ENCODE measurements at regions not wholly inside any gene's neighbourhood (a gene's known extent, or its start where the extent isn't known, plus 50 kb on each side); places are given as distances from the start of the nearest gene placed in this dataset.

DNA sequence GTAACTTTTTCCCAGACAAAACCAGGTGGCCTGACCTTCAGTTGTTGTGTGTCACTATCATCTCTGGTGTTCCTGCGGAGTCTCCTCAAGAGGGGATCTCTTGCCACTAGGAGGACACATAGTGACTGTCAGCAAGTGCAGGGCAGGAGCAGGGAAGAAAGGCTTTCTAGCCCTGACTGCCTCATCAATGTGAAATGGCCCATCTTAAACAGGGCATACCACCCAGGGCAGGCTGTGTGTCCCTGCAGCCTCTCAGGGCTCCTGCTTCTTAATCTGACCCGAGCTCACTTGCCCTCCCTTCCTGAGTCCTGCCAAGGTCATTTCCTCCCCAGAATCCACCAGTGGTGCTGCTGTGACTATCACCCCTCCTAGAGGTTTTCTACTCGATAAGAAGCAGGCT lies 57.4 kb upstream of the SIMC1 start:
- Histone ChIP-seq H3K4me3 (no peak overlapping the region), H2AFZ (no peak overlapping the region), H3F3A (ENCODE audit: insufficient read depth) (no peaks in the 10 kb centered on the region), H3K4me2 (ENCODE audit: unreplicated experiment) (no peak overlapping the region), H3K36me3 (ENCODE audit: low read depth) (no peaks in the 10 kb centered on the region), H3K9me3 (ENCODE audit: low read depth) (no peaks in the 10 kb centered on the region), H4K20me1 (ENCODE audit: insufficient read depth) (no peaks in the 10 kb centered on the region), H3K79me2 (ENCODE audit: insufficient read depth) (no peaks in the 10 kb centered on the region), H3K4me1 (ENCODE audit: insufficient read depth) (peaks cover 8% of the 10 kb centered on the region; the same call in 1 of the 2 replicates), H3K27me3 (replicated peaks; ENCODE audit: insufficient read depth) (peaks cover 38% of the 10 kb centered on the region), H3K9ac (no peak overlapping the region), H3K27ac (no peak overlapping the region), H3K9me2 (ENCODE audit: insufficient read depth) (no peaks in the 10 kb centered on the region)
- WGBS, 2 experiments (ENCODE audit: low coverage in 1 of 2, low lambda C conversion rate in 2 of 2, missing lambda C conversion rate in 2 of 2) = 10 to 22% methylated on average over 3 of the region's 3 CpGs
- in situ Hi-C loops (cut with MboI) = no loop called here
- TF ChIP-seq EZH2 (IDR thresholded peaks at IDR 0.05; ENCODE audit: insufficient read depth, poor library complexity, severe bottlenecking) = no peak
- no peak for DNase-seq

DNA sequence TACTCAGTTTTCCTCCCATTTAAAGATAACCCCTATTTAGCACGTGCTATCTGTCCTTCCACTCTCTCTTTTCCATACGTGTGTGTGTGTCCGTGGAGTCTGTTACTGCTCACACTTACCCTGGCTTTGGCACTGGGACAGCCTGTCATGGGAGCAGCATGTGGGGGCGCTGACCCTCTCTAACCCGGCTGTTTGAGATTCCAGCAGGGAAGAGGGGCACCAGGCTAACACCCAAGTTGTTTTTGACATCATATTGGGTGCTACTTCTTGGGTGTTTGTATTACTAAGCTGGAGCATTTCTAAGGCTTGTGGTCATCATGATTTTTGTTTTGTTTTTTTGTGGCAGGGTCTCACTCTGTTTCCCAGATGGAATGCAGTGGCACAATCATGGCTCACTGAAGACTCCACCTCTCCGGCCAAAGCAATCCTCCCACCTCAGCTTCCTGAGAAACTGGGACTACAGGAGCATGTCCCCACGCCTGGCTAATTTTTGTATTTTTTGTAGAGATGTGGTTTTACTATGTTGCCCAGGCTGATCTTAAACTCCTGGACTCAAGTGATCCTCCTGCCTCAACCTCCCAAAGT lies 56.9 kb upstream of the SIMC1 start:
- no peak for DNase-seq
- in situ Hi-C loops (cut with MboI) = no loop called here
- H3K4me2 ChIP-seq (ENCODE audit: unreplicated experiment) = no peak overlapping the region
- no peak overlapping the region for H3K27ac ChIP-seq
- WGBS, 2 experiments (ENCODE audit: low coverage in 1 of 2, low lambda C conversion rate in 2 of 2, missing lambda C conversion rate in 2 of 2) = 26 to 27% methylated on average over 7 of the region's 7 CpGs
- H3K36me3 ChIP-seq (ENCODE audit: low read depth) = no peaks in the 10 kb centered on the region
- no peaks in the 10 kb centered on the region for H4K20me1 ChIP-seq (ENCODE audit: insufficient read depth)
- H3K9me2 ChIP-seq (ENCODE audit: insufficient read depth) = no peaks in the 10 kb centered on the region
- no peak overlapping the region for H3K4me3 ChIP-seq
- H3K27me3 ChIP-seq (replicated peaks; ENCODE audit: insufficient read depth) = peaks cover 32% of the 10 kb centered on the region
- H3K4me1 ChIP-seq (ENCODE audit: insufficient read depth) = peaks cover 8% of the 10 kb centered on the region; the same call in 1 of the 2 replicates
- no peaks in the 10 kb centered on the region for H3K9me3 ChIP-seq (ENCODE audit: low read depth)
- TF ChIP-seq EZH2phosphoT487 (IDR thresholded peaks at IDR 0.05; ENCODE audit: insufficient read depth, low read depth) (no peak), EZH2 (IDR thresholded peaks at IDR 0.05; ENCODE audit: insufficient read depth, poor library complexity, severe bottlenecking) (no peak)
- H3K9ac ChIP-seq = no peak overlapping the region
- H3K79me2 ChIP-seq (ENCODE audit: insufficient read depth) = no peaks in the 10 kb centered on the region
- H2AFZ ChIP-seq = no peak overlapping the region
- H3F3A ChIP-seq (ENCODE audit: insufficient read depth) = no peaks in the 10 kb centered on the region

DNA sequence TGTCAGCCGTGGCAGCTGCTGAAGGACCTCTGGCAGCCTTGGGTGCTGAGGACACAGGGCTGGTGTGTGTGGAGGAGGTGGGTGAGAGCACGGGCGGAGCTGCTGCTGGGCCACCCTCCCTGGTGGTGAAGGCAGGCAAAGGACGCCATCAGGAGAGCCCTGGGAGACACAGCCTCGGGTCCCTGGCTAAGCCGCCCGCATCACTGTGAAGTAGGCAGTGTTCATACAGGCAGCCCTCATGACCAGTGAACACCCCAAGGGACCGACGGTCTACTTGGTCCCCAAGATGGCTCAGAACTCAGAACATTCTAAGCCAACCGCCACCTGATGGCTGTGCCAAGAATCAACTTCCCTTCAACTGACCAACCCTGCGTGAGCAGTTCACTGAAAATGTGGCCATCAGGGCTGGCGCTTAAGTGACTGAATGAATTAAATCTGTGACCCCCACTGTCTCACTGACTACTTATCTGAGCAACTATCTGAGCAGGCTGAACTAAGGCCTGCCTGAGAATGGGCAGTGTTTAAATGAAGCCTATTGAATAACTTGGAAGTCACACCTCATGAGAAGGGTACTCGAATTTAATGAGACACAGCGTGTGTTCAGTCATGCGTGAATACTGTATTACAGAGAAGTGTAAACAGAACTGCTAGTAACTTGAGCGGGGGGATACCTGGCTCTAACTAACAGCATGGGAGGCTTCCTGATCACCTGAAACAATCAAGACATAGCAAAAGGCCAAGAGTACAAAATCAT lies 54.7 kb upstream of the SIMC1 start:
- no peaks in the 10 kb centered on the region for H3K79me2 ChIP-seq (ENCODE audit: insufficient read depth)
- no peaks in the 10 kb centered on the region for H4K20me1 ChIP-seq (ENCODE audit: insufficient read depth)
- H3K4me1 ChIP-seq (ENCODE audit: insufficient read depth) = peaks cover 8% of the 10 kb centered on the region; the same call in 1 of the 2 replicates
- no peaks in the 10 kb centered on the region for H3K9me3 ChIP-seq (ENCODE audit: low read depth)
- H3K27ac ChIP-seq = no peak overlapping the region
- 70 to 74% methylated on average over 13 to 16 of the region's 16 CpGs for WGBS, 2 experiments (ENCODE audit: low coverage in 1 of 2, low lambda C conversion rate in 2 of 2, missing lambda C conversion rate in 2 of 2)
- no peaks in the 10 kb centered on the region for H3K36me3 ChIP-seq (ENCODE audit: low read depth)
- no peaks in the 10 kb centered on the region for H3K9me2 ChIP-seq (ENCODE audit: insufficient read depth)
- TF ChIP-seq EZH2phosphoT487 (IDR thresholded peaks at IDR 0.05; ENCODE audit: insufficient read depth, low read depth) (no peak), EZH2 (IDR thresholded peaks at IDR 0.05; ENCODE audit: insufficient read depth, poor library complexity, severe bottlenecking) (no peak)
- H3K4me2 ChIP-seq (ENCODE audit: unreplicated experiment) = no peak overlapping the region
- peaks cover 14% of the 10 kb centered on the region for H3K27me3 ChIP-seq (replicated peaks; ENCODE audit: insufficient read depth)
- H3F3A ChIP-seq (ENCODE audit: insufficient read depth) = no peaks in the 10 kb centered on the region
- no peak overlapping the region for H3K9ac ChIP-seq
- no peak overlapping the region for H2AFZ ChIP-seq
- in situ Hi-C loops (cut with MboI) = no loop called here
- no peak for DNase-seq
- H3K4me3 ChIP-seq = no peak overlapping the region

DNA sequence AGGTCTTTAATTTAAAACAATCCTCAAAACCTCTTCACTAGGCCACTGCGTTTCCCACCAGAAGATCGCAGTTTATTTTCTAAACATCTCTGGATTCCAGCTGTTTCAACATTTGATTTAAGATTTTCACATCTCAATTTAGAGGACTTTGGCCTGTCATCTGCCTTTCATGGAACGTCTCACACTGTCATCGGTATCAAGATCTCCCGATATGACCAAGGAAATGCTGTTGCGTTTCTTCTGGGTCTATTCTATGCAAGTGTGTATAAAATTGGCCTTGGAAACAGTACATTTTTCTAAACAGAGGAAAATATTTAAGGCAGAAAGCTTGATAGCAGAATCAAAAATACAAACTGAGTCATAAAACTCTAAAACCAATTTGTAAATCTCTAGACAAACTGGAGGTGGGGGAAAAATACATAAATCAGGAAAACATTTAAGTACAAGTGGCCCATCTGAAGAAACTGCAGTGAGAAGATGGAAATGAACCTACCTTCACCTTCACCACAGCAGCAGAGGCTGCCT lies 53.6 kb upstream of the SIMC1 start:
- no peak overlapping the region for H3K27ac ChIP-seq

More for the DNA sequence above, 53.6 kb upstream of the SIMC1 start:
- Histone ChIP-seq H3K36me3 (ENCODE audit: low read depth) (no peaks in the 10 kb centered on the region), H3K27me3 (replicated peaks; ENCODE audit: insufficient read depth) (peaks cover 4% of the 10 kb centered on the region), H3F3A (ENCODE audit: insufficient read depth) (no peaks in the 10 kb centered on the region), H3K4me1 (ENCODE audit: insufficient read depth) (peaks cover 8% of the 10 kb centered on the region; the same call in 1 of the 2 replicates), H3K4me3 (no peak overlapping the region), H3K9me3 (ENCODE audit: low read depth) (no peaks in the 10 kb centered on the region), H3K4me2 (ENCODE audit: unreplicated experiment) (no peak overlapping the region), H3K9me2 (ENCODE audit: insufficient read depth) (no peaks in the 10 kb centered on the region), H3K79me2 (ENCODE audit: insufficient read depth) (no peaks in the 10 kb centered on the region), H2AFZ (no peak overlapping the region), H3K9ac (no peak overlapping the region), H4K20me1 (ENCODE audit: insufficient read depth) (no peaks in the 10 kb centered on the region)
- in situ Hi-C loops (cut with MboI) = no loop called here
- TF ChIP-seq EZH2phosphoT487 (IDR thresholded peaks at IDR 0.05; ENCODE audit: insufficient read depth, low read depth) (no peak), EZH2 (IDR thresholded peaks at IDR 0.05; ENCODE audit: insufficient read depth, poor library complexity, severe bottlenecking) (no peak)
- 61 to 74% methylated on average over 6 of the region's 6 CpGs for WGBS, 2 experiments (ENCODE audit: low coverage in 1 of 2, low lambda C conversion rate in 2 of 2, missing lambda C conversion rate in 2 of 2)
- no peak for DNase-seq
